Colonic mucosa (tissue), 4 donors: ENCODE measurements at regions not wholly inside any gene's neighbourhood (a gene's known extent, or its start where the extent isn't known, plus 50 kb on each side); places are given as distances from the start of the nearest gene placed in this dataset.

ENCODE experiments used
- DNase-seq: peaks from one replicate; pipeline ENCODE4 v3.0.0-alpha.2; 2020
- H3K27ac ChIP-seq: fragments of 200-600 bp; one replicate; pipeline ENCODE4 v1.8.0; 2021
- H3K27me3 ChIP-seq: fragments of 200-600 bp; one replicate; pipeline ENCODE4 v1.8.0; 2021
- H3K36me3 ChIP-seq: fragments of 200-600 bp; one replicate; pipeline ENCODE4 v1.8.0; 2021
- H3K4me1 ChIP-seq: fragments of 200-600 bp; one replicate; pipeline ENCODE4 v1.8.0; 2021; ENCODE audit warnings: mild to moderate bottlenecking
- H3K4me3 ChIP-seq: fragments of 200-600 bp; one replicate; pipeline ENCODE4 v1.8.0; 2021
- H3K9ac ChIP-seq, 2 donors: one replicate each; pipeline ENCODE4 v1.7.0; 2013; ENCODE audit warnings: control low read depth in 2 of 2, low read depth in 2 of 2, low read length in 2 of 2
- H3K9me3 ChIP-seq: fragments of 200-600 bp; one replicate; pipeline ENCODE4 v1.8.0; 2021
- CTCF ChIP-seq: fragments of 200-600 bp; IDR thresholded peaks from one replicate; pipeline ENCODE4 v1.8.0; 2022; ENCODE audit warnings: antibody characterized with exemption, mild to moderate bottlenecking
- intact Hi-C: fragments of 100-400 bp; cut with DNase I; formaldehyde crosslinking; loops from one replicate; pipeline ENCODE4 v1.14.1; 2022
- donor health status: healthy.
- donor health status: DM: no; HTN: no; CAD: no.
- donor health status: DM: no; HTN: no; CAD: no.

DNA sequence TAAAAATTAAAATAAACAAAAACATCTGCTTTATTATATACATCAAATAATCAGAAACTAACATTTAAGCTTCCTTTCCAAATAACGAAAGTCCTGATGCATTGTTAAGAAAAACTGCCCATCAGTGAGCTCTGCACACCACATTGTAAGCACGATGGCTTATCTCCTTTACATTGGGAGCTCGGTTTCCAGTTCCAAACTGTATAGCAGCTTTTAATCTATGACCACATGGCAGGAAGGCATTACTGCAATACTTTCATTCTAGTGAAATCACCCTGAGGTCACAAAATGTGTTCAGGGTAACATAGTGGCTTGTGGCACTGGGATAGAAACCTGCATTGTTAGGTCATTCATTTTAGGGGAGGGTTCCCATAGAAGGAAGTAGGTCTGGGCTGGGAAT is 146.3 kb downstream of the ZNF22 start:
- H3K36me3 ChIP-seq, result no peaks in the 10 kb centered on the region
- no peak overlapping the region for H3K9ac ChIP-seq
- no peak for TF ChIP-seq CTCF
- no peaks in the 10 kb centered on the region for H3K9me3 ChIP-seq
- DNase-seq, result no peak
- intact Hi-C loops, result no loop called here
- H3K4me1 ChIP-seq, result no peaks in the 10 kb centered on the region
- H3K27ac ChIP-seq, result no peak overlapping the region
- H3K27me3 ChIP-seq, result no peaks in the 10 kb centered on the region
- no peak overlapping the region for H3K4me3 ChIP-seq

GRCh38 chr10:45150997-45151396 is 150.3 kb downstream of the ZNF22 start:
- Histone ChIP-seq H3K9ac (no peak overlapping the region), H3K27me3 (no peaks in the 10 kb centered on the region), H3K27ac (no peak overlapping the region), H3K9me3 (no peaks in the 10 kb centered on the region), H3K4me3 (no peak overlapping the region), H3K36me3 (no peaks in the 10 kb centered on the region), H3K4me1 (no peaks in the 10 kb centered on the region)
- no peak for DNase-seq
- TF ChIP-seq CTCF, result no peak
- intact Hi-C loops, result no loop called here

GRCh38 chr10:45151467-45152214 is 150.9 kb downstream of the ZNF22 start:
- Histone ChIP-seq H3K4me3 (no peak overlapping the region), H3K27ac (no peak overlapping the region), H3K9me3 (no peaks in the 10 kb centered on the region), H3K27me3 (no peaks in the 10 kb centered on the region), H3K36me3 (no peaks in the 10 kb centered on the region), H3K4me1 (no peaks in the 10 kb centered on the region), H3K9ac (no peak overlapping the region)
- intact Hi-C loops, result no loop called here
- no peak for DNase-seq
- no peak for TF ChIP-seq CTCF

DNA sequence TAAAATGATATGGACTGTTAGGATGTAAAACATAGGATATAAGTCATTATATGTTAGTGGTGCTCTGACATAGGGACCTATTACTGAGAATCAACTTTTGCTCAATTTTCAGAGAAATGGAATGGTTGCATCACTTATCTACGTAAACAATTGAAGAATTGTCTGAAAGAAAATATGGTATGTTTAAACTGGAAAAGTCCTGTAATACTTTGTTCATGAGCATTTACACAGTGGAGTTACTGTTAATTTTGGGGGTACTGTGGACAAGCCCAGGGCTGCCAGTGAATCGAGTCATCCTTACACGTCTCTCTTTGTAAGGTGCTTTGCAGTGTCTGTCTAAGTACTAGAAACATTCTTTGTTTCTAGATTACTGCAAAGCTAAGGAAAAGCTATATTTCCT is 152.0 kb downstream of the ZNF22 start:
- H3K4me1 ChIP-seq, result no peaks in the 10 kb centered on the region
- intact Hi-C loops, result no loop called here
- no peaks in the 10 kb centered on the region for H3K27me3 ChIP-seq
- DNase-seq, result no peak
- no peak overlapping the region for H3K9ac ChIP-seq
- no peak for TF ChIP-seq CTCF
- H3K4me3 ChIP-seq, result no peak overlapping the region
- no peak overlapping the region for H3K27ac ChIP-seq
- no peaks in the 10 kb centered on the region for H3K9me3 ChIP-seq
- H3K36me3 ChIP-seq, result no peaks in the 10 kb centered on the region

- Histone ChIP-seq H3K27me3 (no peaks in the 10 kb centered on the region), H3K27ac (no peak overlapping the region), H3K9ac (no peak overlapping the region), H3K4me1 (no peaks in the 10 kb centered on the region), H3K4me3 (no peak overlapping the region), H3K9me3 (no peaks in the 10 kb centered on the region), H3K36me3 (no peaks in the 10 kb centered on the region)
- no peak for DNase-seq
- intact Hi-C loops, result no loop called here
- no peak for TF ChIP-seq CTCF
These were observed 153.8 kb downstream of the ZNF22 start for GRCh38 chr10:45154502-45154901.
